Fibroblast of pulmonary artery (primary cell): ENCODE measurements at regions not wholly inside any gene's neighbourhood (a gene's known extent, or its start where the extent isn't known, plus 50 kb on each side); places are given as distances from the start of the nearest gene placed in this dataset.
"Not testable (repeated sequence)": the region's sequence is repeated elsewhere in the genome, so short reads cannot be mapped to it uniquely, and the experiment has no call there.

Source experiments
- DNase-seq: peaks from one replicate; pipeline ENCODE4 v3.0.0-alpha.2; 2010; ENCODE audit warnings: low read depth
- H3K4me3 ChIP-seq: replicated peaks from 2 replicates; pipeline ENCODE4 v1.5.1; 2011; ENCODE audit warnings: low read depth, mild to moderate bottlenecking, control low read depth, low read length, moderate library complexity
- CTCF ChIP-seq: IDR thresholded peaks from 2 replicates; pipeline ENCODE4 v1.5.1; 2011; ENCODE audit warnings: mild to moderate bottlenecking, control low read depth, low read length, inconsistent platforms; ENCODE audit errors: missing control alignments

GRCh38 chr4:15198070-15198727 is 195.9 kb downstream of the CPEB2 start:
- no peak overlapping the region for H3K4me3 ChIP-seq
- no peak for DNase-seq
- TF ChIP-seq CTCF, result no peak

DNA sequence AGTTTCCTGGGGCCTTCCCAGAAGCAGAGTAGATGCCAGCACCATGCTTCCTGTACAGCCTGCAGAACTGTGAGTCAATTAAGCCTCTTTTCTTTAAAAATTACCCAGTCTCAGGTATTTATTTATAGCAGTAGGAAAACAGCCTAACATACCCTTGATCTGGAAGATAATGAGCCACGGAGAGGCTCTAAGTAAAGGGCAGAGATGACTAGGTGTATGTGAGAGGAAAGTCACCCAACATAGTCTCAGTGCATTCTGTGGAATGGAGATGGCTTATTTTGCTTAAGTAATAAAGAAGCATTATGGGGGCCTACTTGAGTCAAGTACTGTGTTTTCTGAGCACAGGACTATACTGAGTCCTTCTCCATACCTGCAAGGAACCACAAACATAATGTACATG is 199.5 kb downstream of the CPEB2 start:
- DNase-seq, result no peak
- no peak overlapping the region for H3K4me3 ChIP-seq
- no peak for TF ChIP-seq CTCF

DNA sequence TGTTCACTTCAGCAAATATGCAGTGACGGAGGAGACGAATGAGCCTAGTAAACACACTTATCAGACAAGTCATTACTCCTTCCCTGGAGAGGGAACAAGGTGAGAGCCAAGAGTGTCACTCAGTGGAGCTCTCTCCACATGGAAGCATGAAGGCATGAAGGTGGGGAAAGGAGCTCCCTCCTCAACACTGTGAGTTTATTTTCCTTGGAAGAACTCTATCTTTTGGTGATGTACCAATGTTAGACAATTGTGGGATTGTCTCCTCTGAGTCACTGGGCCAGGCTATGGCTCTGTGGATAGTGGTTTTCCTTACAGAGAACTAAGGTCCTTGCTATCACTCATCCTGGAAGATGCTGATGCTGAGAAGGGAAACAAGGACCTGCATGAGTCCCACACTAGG is 200.2 kb downstream of the CPEB2 start:
- no peak overlapping the region for H3K4me3 ChIP-seq
- TF ChIP-seq CTCF, result no peak
- no peak for DNase-seq

DNA sequence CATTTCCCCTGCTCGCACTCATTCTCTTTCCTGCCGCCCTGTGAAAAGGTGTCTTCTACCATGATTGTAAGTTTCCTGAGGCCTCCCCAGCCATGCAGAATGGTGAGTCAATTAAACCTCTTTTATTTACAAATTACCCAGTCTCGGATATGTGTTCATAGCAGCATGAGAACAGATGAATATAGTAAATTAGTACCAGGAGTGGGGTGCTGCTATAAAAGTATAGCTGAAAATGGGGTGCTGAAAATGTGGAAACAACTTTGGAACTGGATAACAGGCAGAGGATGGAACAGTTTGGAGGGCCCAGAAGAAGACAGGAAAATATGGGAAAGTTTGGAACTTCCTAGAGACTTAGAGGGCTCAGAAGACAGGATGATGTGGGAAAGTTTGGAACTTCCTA is 204.2 kb downstream of the CPEB2 start:
- H3K4me3 ChIP-seq, DNase-seq: not testable (repeated sequence)

DNA sequence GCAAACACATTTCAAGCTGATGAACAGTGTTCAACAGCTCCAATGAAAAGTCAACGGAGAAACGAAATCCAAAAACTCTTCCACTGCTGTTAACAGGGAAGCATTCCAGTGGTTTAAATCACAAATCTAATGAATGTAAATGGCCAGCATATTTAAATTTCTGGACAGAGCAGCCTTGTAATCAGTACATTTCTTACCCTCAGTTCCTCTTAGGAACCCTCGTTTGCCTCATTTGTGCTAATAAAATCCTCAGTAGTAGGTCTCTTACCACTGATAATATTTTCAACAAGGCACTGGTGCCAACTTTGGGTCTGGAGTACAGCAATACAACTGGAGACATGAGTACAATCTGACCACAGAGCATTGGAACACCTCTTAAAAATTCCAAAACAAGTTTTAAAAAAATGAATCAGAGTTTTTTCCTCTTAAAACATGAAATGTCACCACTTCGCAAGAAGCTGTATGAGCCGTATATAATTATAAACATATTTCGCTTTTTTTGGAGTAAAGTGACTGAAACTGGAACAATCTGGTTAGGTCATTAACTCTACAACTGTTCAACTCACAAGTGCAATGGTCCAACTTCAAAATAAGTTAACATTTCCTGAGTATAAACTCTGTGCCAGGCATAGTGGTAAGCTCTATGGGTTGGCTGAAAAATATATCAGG is 211.2 kb downstream of the CPEB2 start:
- no peak for DNase-seq
- TF ChIP-seq CTCF, result no peak
- no peak overlapping the region for H3K4me3 ChIP-seq

GRCh38 chr4:15215109-15215508 is 212.7 kb upstream of the C1QTNF7 start:
- no peak for DNase-seq
- H3K4me3 ChIP-seq, result no peak overlapping the region
- TF ChIP-seq CTCF, result no peak

GRCh38 chr4:15226203-15226602 is 201.6 kb upstream of the C1QTNF7 start:
- DNase-seq, result no peak
- no peak for TF ChIP-seq CTCF
- H3K4me3 ChIP-seq, result no peak overlapping the region
